ENCODE measurements at regions not wholly inside any gene's neighbourhood (a gene's known extent, or its start where the extent isn't known, plus 50 kb on each side); places are given as distances from the start of the nearest gene placed in this dataset.
"Not testable (repeated sequence)": the region's sequence is repeated elsewhere in the genome, so short reads cannot be mapped to it uniquely, and the experiment has no call there.

DNA sequence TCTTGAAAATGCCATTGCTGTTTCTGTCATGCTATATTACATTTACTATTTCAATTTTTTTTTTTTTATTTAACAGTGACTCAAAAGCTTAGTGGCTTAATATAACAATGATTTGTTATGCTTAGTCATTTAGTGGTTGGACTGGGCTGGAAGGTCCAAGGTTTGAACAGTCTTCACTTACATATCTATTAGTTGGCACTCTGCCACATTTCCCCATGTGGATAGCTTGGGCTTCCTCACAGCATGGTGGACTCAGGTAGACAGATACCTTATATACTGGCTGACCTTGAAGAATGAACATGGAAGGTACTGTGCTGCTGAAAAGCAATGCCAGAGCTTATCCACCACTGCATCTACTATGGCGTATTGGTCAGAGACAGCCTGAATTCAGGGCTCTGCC is 909.5 kb upstream of the SOX11 start:
- Histone ChIP-seq H3K9ac (ENCODE audit: low read length) (no peak overlapping the region), H3K9me3 (ENCODE audit: insufficient read depth, low read length) (no peaks in the 10 kb centered on the region), H3K4me3 (ENCODE audit: insufficient read depth, low read length, poor library complexity, severe bottlenecking) (no peak overlapping the region), H2AFZ (ENCODE audit: low read depth, low read length, severe bottlenecking) (no peak overlapping the region), H3F3A (ENCODE audit: insufficient read depth) (no peaks in the 10 kb centered on the region), H3K9me2 (replicated peaks; ENCODE audit: insufficient read depth, low read length) (no peaks in the 10 kb centered on the region; the same call in 1 of the 2 replicates), H3K4me2 (ENCODE audit: low read depth, low read length, poor library complexity, severe bottlenecking) (no peak overlapping the region), H3K79me2 (ENCODE audit: insufficient read depth, low read length) (no peaks in the 10 kb centered on the region), H4K20me1 (ENCODE audit: low read depth, low read length) (no peaks in the 10 kb centered on the region), H3K27me3 (ENCODE audit: low read length) (no peaks in the 10 kb centered on the region), H3K36me3 (ENCODE audit: low read length) (no peaks in the 10 kb centered on the region), H3K27ac (ENCODE audit: low read depth, low read length) (no peak overlapping the region)
- no peak for TF ChIP-seq EZH2phosphoT487 (conservative IDR thresholded peaks at IDR 0.05; ENCODE audit: low read length)
- TF ChIP-seq, protein P1, sequence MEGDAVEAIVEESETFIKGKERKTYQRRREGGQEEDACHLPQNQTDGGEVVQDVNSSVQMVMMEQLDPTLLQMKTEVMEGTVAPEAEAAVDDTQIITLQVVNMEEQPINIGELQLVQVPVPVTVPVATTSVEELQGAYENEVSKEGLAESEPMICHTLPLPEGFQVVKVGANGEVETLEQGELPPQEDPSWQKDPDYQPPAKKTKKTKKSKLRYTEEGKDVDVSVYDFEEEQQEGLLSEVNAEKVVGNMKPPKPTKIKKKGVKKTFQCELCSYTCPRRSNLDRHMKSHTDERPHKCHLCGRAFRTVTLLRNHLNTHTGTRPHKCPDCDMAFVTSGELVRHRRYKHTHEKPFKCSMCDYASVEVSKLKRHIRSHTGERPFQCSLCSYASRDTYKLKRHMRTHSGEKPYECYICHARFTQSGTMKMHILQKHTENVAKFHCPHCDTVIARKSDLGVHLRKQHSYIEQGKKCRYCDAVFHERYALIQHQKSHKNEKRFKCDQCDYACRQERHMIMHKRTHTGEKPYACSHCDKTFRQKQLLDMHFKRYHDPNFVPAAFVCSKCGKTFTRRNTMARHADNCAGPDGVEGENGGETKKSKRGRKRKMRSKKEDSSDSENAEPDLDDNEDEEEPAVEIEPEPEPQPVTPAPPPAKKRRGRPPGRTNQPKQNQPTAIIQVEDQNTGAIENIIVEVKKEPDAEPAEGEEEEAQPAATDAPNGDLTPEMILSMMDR (IDR thresholded peaks at IDR 0.05; ENCODE audit: insufficient read depth, low read length, poor library complexity, severe bottlenecking), result no peak

DNA sequence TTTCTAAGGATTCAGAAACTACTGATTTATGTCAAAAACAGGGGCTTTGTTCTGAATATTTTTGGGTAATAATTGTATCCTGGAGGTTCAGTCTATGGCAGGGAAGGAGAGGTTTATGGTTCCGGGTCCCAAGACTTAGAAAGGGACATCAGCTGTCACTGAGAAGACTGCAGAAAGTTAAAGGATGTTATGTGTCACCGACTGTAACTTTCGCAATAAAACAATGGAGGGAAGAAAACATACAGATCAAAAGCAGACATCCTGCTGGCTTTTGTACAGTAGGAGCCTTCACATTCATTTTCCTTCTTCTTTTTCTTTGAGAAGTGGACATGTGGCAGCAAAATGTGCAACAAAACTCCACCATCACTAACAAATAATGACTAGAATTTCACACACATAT is 900.7 kb upstream of the SOX11 start:
- H3K36me3 ChIP-seq (ENCODE audit: low read length), result no peaks in the 10 kb centered on the region
- H2AFZ ChIP-seq (ENCODE audit: low read depth, low read length, severe bottlenecking), result no peak overlapping the region
- no peaks in the 10 kb centered on the region for H3K27me3 ChIP-seq (ENCODE audit: low read length)
- no peak for TF ChIP-seq EZH2phosphoT487 (conservative IDR thresholded peaks at IDR 0.05; ENCODE audit: low read length)
- no peak overlapping the region for H3K4me2 ChIP-seq (ENCODE audit: low read depth, low read length, poor library complexity, severe bottlenecking)
- no peaks in the 10 kb centered on the region for H3F3A ChIP-seq (ENCODE audit: insufficient read depth)
- no peak overlapping the region for H3K9ac ChIP-seq (ENCODE audit: low read length)
- no peak overlapping the region for H3K27ac ChIP-seq (ENCODE audit: low read depth, low read length)
- H3K79me2 ChIP-seq (ENCODE audit: insufficient read depth, low read length), result no peaks in the 10 kb centered on the region
- H4K20me1 ChIP-seq (ENCODE audit: low read depth, low read length), result no peaks in the 10 kb centered on the region
- H3K9me2 ChIP-seq (replicated peaks; ENCODE audit: insufficient read depth, low read length), result no peaks in the 10 kb centered on the region
- H3K4me3 ChIP-seq (ENCODE audit: insufficient read depth, low read length, poor library complexity, severe bottlenecking), result no peak overlapping the region
- no peaks in the 10 kb centered on the region for H3K9me3 ChIP-seq (ENCODE audit: insufficient read depth, low read length)

DNA sequence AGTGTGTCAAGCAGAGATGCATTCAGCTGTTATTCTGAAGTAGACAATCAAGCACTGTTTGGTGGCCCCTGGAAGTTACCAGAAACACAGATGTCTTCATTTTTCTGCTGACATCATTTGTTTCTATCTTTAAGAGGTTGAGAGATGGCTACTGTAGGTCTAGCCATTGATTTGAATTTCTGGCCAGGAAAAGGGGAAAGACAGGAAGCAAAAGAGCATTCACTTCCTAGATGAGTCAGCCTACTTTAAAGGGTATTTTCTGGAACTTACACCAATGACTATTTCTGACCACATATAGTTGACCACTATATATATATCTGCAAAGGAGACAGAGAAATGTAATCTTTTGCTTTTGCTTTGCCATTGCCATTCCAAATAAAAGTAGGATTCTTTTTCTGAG is 900.1 kb upstream of the SOX11 start:
- Histone ChIP-seq H3K4me3 (ENCODE audit: insufficient read depth, low read length, poor library complexity, severe bottlenecking) (no peak overlapping the region), H3K79me2 (ENCODE audit: insufficient read depth, low read length) (no peaks in the 10 kb centered on the region), H3K36me3 (ENCODE audit: low read length) (no peaks in the 10 kb centered on the region), H3K9me3 (ENCODE audit: insufficient read depth, low read length) (no peaks in the 10 kb centered on the region), H3K27ac (ENCODE audit: low read depth, low read length) (no peak overlapping the region), H3K9me2 (replicated peaks; ENCODE audit: insufficient read depth, low read length) (no peaks in the 10 kb centered on the region), H3K4me2 (ENCODE audit: low read depth, low read length, poor library complexity, severe bottlenecking) (no peak overlapping the region), H3K9ac (ENCODE audit: low read length) (no peak overlapping the region), H2AFZ (ENCODE audit: low read depth, low read length, severe bottlenecking) (no peak overlapping the region), H3K27me3 (ENCODE audit: low read length) (no peaks in the 10 kb centered on the region), H3F3A (ENCODE audit: insufficient read depth) (no peaks in the 10 kb centered on the region), H4K20me1 (ENCODE audit: low read depth, low read length) (no peaks in the 10 kb centered on the region)
- TF ChIP-seq, protein P1 (IDR thresholded peaks at IDR 0.05; ENCODE audit: insufficient read depth, low read length, poor library complexity, severe bottlenecking), result no peak
- no peak for TF ChIP-seq EZH2phosphoT487 (conservative IDR thresholded peaks at IDR 0.05; ENCODE audit: low read length)

DNA sequence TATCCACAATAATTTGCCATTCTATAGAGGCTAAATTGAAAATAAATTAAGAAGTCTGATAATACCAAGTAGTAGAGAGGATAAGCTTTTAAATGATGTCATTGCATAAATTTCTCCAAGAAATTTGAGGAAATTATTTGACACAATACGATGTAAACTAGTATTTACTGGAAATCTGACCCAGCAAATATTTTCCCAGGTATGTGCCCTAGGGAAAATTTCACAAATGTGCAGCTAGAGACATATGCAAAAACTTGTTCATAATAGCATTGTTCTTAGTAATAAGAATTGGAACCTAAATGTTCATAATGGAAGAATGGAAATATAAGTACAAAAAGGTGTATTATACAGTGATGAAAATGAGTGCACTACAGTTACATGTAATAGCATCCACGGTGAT is 888.8 kb upstream of the SOX11 start:
- H4K20me1 ChIP-seq (ENCODE audit: low read depth, low read length), result no peaks in the 10 kb centered on the region
- no peaks in the 10 kb centered on the region for H3K79me2 ChIP-seq (ENCODE audit: insufficient read depth, low read length)
- no peak overlapping the region for H3K27ac ChIP-seq (ENCODE audit: low read depth, low read length)
- H3K9me2 ChIP-seq (replicated peaks; ENCODE audit: insufficient read depth, low read length), result no peaks in the 10 kb centered on the region
- H3K9me3 ChIP-seq (ENCODE audit: insufficient read depth, low read length), result no peaks in the 10 kb centered on the region
- no peak overlapping the region for H3K4me2 ChIP-seq (ENCODE audit: low read depth, low read length, poor library complexity, severe bottlenecking)
- no peak overlapping the region for H3K9ac ChIP-seq (ENCODE audit: low read length)
- H3K4me3 ChIP-seq (ENCODE audit: insufficient read depth, low read length, poor library complexity, severe bottlenecking), result no peak overlapping the region
- no peaks in the 10 kb centered on the region for H3F3A ChIP-seq (ENCODE audit: insufficient read depth)
- H3K27me3 ChIP-seq (ENCODE audit: low read length), result no peaks in the 10 kb centered on the region
- TF ChIP-seq, protein P1 (IDR thresholded peaks at IDR 0.05; ENCODE audit: insufficient read depth, low read length, poor library complexity, severe bottlenecking), result no peak
- no peak for TF ChIP-seq EZH2phosphoT487 (conservative IDR thresholded peaks at IDR 0.05; ENCODE audit: low read length)
- no peaks in the 10 kb centered on the region for H3K36me3 ChIP-seq (ENCODE audit: low read length)
- H2AFZ ChIP-seq (ENCODE audit: low read depth, low read length, severe bottlenecking), result no peak overlapping the region

DNA sequence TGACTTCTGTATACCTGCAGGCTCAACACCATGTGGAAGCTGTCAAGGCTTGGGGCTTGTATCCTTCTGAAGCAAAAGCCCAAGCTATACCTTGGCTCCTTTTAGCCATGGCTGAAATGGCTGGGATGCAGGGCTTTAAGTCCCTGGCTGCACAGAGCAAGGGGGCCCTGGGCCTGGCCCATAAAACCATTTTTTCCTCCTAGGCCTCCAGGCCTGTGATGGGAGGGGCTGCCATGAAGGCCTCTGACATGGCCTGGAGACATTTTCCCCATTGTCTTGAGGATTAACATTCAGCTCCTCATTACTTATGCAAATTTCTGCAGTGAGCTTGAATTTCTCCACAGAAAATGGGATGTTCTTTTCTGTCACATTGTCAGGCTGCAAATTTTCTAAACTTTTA is 878.0 kb upstream of the SOX11 start:
- H3K4me2 ChIP-seq (ENCODE audit: low read depth, low read length, poor library complexity, severe bottlenecking); H3K9me3 ChIP-seq (ENCODE audit: insufficient read depth, low read length); H3F3A ChIP-seq (ENCODE audit: insufficient read depth); H3K27me3 ChIP-seq (ENCODE audit: low read length); H3K79me2 ChIP-seq (ENCODE audit: insufficient read depth, low read length); H3K36me3 ChIP-seq (ENCODE audit: low read length); H4K20me1 ChIP-seq (ENCODE audit: low read depth, low read length); H3K4me3 ChIP-seq (ENCODE audit: insufficient read depth, low read length, poor library complexity, severe bottlenecking); H3K9me2 ChIP-seq (replicated peaks; ENCODE audit: insufficient read depth, low read length); H3K9ac ChIP-seq (ENCODE audit: low read length); H3K27ac ChIP-seq (ENCODE audit: low read depth, low read length); H2AFZ ChIP-seq (ENCODE audit: low read depth, low read length, severe bottlenecking): not testable (repeated sequence)
